WTC11 (cell line): ENCODE measurements at regions not wholly inside any gene's neighbourhood (a gene's known extent, or its start where the extent isn't known, plus 50 kb on each side); places are given as distances from the start of the nearest gene placed in this dataset.

Experiments used
- ATAC-seq: fragments of 200-7000 bp; cut with Tn5 transposase; 2 replicates; pipeline ENCODE4 v1.10.0; 2021; ENCODE audit warnings: mild to moderate bottlenecking, moderate library complexity
- CTCF ChIA-PET: fragments of 300-600 bp; sonication (Branson Sonifier 250); formaldehyde crosslinking; loops from one replicate; lab custom pipeline; 2021; ENCODE audit warnings: antibody characterized with exemption; lab: Charles Lee
- POLR2A ChIA-PET: fragments of 350-600 bp; sonication (Branson Sonifier 250); formaldehyde crosslinking; loops from one replicate; lab custom pipeline; 2021; ENCODE audit warnings: antibody characterized with exemption; lab: Charles Lee
- DNase-seq: peaks from one replicate; pipeline ENCODE4 v3.0.0; 2021; ENCODE audit warnings: low spot score
- H3K27ac Mint-ChIP-seq: 2 replicates; pipeline ENCODE4 v1.8.0; 2021; ENCODE audit warnings: mixed read lengths
- H3K27me3 Mint-ChIP-seq: 2 replicates; pipeline ENCODE4 v1.8.0; 2021; ENCODE audit warnings: low read depth, mild to moderate bottlenecking, moderate library complexity, mixed read lengths
- H3K36me3 Mint-ChIP-seq: 2 replicates; pipeline ENCODE4 v1.8.0; 2021; ENCODE audit warnings: mixed read lengths
- H3K4me1 Mint-ChIP-seq: 2 replicates; pipeline ENCODE4 v1.8.0; 2022; ENCODE audit warnings: mixed read lengths
- H3K4me3 Mint-ChIP-seq: 2 replicates; pipeline ENCODE4 v1.8.0; 2021; ENCODE audit warnings: mild to moderate bottlenecking, moderate library complexity, mixed read lengths
- H3K9me3 Mint-ChIP-seq: 2 replicates; pipeline ENCODE4 v1.8.0; 2021; ENCODE audit warnings: mixed read lengths
- EMX1 ChIP-seq: fragments of 250-450 bp; sonication (Bioruptor Pico); IDR thresholded peaks from 2 replicates; pipeline ENCODE4 v1.8.0; 2021; ENCODE audit warnings: mild to moderate bottlenecking
- ERG ChIP-seq: fragments of 250-450 bp; sonication (Bioruptor Pico); IDR thresholded peaks from 2 replicates; pipeline ENCODE4 v1.8.0; 2021; ENCODE audit warnings: mild to moderate bottlenecking
- ETV6 ChIP-seq: sonication (generic); formaldehyde crosslinking; IDR thresholded peaks from 2 replicates; pipeline ENCODE4 v1.8.1; 2022; ENCODE audit warnings: mild to moderate bottlenecking, missing genetic modification reagents
- GABPB1 ChIP-seq: sonication (generic); formaldehyde crosslinking; IDR thresholded peaks from 2 replicates; pipeline ENCODE4 v1.8.1; 2023; ENCODE audit warnings: mild to moderate bottlenecking, missing genetic modification reagents
- GTF2I ChIP-seq: fragments of 250-450 bp; sonication (Bioruptor Pico); conservative IDR thresholded peaks from 2 replicates; pipeline ENCODE4 v1.4.0; 2021; ENCODE audit warnings: mild to moderate bottlenecking
- HMGXB4 ChIP-seq: sonication (generic); formaldehyde crosslinking; IDR thresholded peaks from 2 replicates; pipeline ENCODE4 v1.8.1; 2023; ENCODE audit warnings: mild to moderate bottlenecking, moderate library complexity, missing genetic modification reagents
- IRF2 ChIP-seq: sonication (generic); formaldehyde crosslinking; IDR thresholded peaks from 2 replicates; pipeline ENCODE4 v1.8.0; 2022; ENCODE audit warnings: low read depth, missing genetic modification reagents, borderline replicate concordance
- JUN ChIP-seq: sonication (generic); formaldehyde crosslinking; IDR thresholded peaks from 2 replicates; pipeline ENCODE4 v1.8.0; 2023; ENCODE audit warnings: mild to moderate bottlenecking, missing genetic modification reagents
- MYBL2 ChIP-seq: sonication (generic); formaldehyde crosslinking; IDR thresholded peaks from 2 replicates; pipeline ENCODE4 v1.8.1; 2023; ENCODE audit warnings: mild to moderate bottlenecking, moderate library complexity, missing genetic modification reagents
- NFYB ChIP-seq: sonication (generic); formaldehyde crosslinking; conservative IDR thresholded peaks from 2 replicates; pipeline ENCODE4 v1.8.0; 2022; ENCODE audit warnings: low read depth, missing genetic modification reagents
- TEAD1 ChIP-seq: sonication (generic); formaldehyde crosslinking; IDR thresholded peaks from 2 replicates; pipeline ENCODE4 v1.8.0; 2022; ENCODE audit warnings: mild to moderate bottlenecking, missing genetic modification reagents
- TEAD4 ChIP-seq: sonication (generic); formaldehyde crosslinking; IDR thresholded peaks from 2 replicates; pipeline ENCODE4 v1.8.0; 2022; ENCODE audit warnings: mild to moderate bottlenecking, missing genetic modification reagents
- USF1 ChIP-seq: sonication (generic); formaldehyde crosslinking; IDR thresholded peaks from 2 replicates; pipeline ENCODE4 v1.8.0; 2022; ENCODE audit warnings: mild to moderate bottlenecking, missing genetic modification reagents
- ZNF232 ChIP-seq: sonication (generic); formaldehyde crosslinking; IDR thresholded peaks from 2 replicates; pipeline ENCODE4 v1.8.0; 2022; ENCODE audit warnings: mild to moderate bottlenecking, missing genetic modification reagents
- ZNF317 ChIP-seq: sonication (generic); formaldehyde crosslinking; IDR thresholded peaks from 2 replicates; pipeline ENCODE4 v1.8.1; 2023; ENCODE audit warnings: low read depth, mild to moderate bottlenecking, moderate library complexity, missing genetic modification reagents, borderline replicate concordance
- ZNF425 ChIP-seq: fragments of 250-450 bp; sonication (Bioruptor Pico); conservative IDR thresholded peaks from 2 replicates; pipeline ENCODE4 v1.9.0; 2021; ENCODE audit warnings: mild to moderate bottlenecking
- ZNF671 ChIP-seq: fragments of 250-450 bp; sonication (Bioruptor Pico); IDR thresholded peaks from 2 replicates; pipeline ENCODE4 v1.8.0; 2021; ENCODE audit warnings: mild to moderate bottlenecking
- TF ChIP-seq, protein P1 (sequence below): sonication (generic); formaldehyde crosslinking; conservative IDR thresholded peaks from 2 replicates; pipeline ENCODE4 v1.8.1; 2023; ENCODE audit warnings: mild to moderate bottlenecking, low read depth, missing genetic modification reagents, moderate library complexity
- TF ChIP-seq, protein P2 (sequence below): sonication (generic); formaldehyde crosslinking; conservative IDR thresholded peaks from 2 replicates; pipeline ENCODE4 v1.8.1; 2022; ENCODE audit warnings: mild to moderate bottlenecking, missing genetic modification reagents
- TF ChIP-seq, protein P3 (sequence below): sonication (generic); formaldehyde crosslinking; IDR thresholded peaks from 2 replicates; pipeline ENCODE4 v1.8.1; 2022; ENCODE audit warnings: mild to moderate bottlenecking, missing genetic modification reagents, moderate library complexity, borderline replicate concordance
- TF ChIP-seq, protein P4 (sequence below): fragments of 250-450 bp; sonication (Bioruptor Pico); IDR thresholded peaks from 2 replicates; pipeline ENCODE4 v1.9.0; 2021; ENCODE audit warnings: moderate library complexity, mild to moderate bottlenecking, inconsistent platforms, borderline replicate concordance
- TF ChIP-seq, protein P5 (sequence below): sonication (generic); formaldehyde crosslinking; IDR thresholded peaks from 2 replicates; pipeline ENCODE4 v1.8.0; 2023; ENCODE audit warnings: missing genetic modification reagents

- TF ChIP-seq TEAD4 = no peak
- no peak for TF ChIP-seq USF1 (CRISPR knock-in tag)
- TF ChIP-seq ZNF232 (CRISPR knock-in tag) = no peak
- TF ChIP-seq, protein P1, sequence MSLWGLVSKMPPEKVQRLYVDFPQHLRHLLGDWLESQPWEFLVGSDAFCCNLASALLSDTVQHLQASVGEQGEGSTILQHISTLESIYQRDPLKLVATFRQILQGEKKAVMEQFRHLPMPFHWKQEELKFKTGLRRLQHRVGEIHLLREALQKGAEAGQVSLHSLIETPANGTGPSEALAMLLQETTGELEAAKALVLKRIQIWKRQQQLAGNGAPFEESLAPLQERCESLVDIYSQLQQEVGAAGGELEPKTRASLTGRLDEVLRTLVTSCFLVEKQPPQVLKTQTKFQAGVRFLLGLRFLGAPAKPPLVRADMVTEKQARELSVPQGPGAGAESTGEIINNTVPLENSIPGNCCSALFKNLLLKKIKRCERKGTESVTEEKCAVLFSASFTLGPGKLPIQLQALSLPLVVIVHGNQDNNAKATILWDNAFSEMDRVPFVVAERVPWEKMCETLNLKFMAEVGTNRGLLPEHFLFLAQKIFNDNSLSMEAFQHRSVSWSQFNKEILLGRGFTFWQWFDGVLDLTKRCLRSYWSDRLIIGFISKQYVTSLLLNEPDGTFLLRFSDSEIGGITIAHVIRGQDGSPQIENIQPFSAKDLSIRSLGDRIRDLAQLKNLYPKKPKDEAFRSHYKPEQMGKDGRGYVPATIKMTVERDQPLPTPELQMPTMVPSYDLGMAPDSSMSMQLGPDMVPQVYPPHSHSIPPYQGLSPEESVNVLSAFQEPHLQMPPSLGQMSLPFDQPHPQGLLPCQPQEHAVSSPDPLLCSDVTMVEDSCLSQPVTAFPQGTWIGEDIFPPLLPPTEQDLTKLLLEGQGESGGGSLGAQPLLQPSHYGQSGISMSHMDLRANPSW (CRISPR knock-in tag) = no peak
- TF ChIP-seq, protein P2, sequence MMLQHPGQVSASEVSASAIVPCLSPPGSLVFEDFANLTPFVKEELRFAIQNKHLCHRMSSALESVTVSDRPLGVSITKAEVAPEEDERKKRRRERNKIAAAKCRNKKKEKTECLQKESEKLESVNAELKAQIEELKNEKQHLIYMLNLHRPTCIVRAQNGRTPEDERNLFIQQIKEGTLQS (CRISPR knock-in tag) = no peak
- no peak for TF ChIP-seq JUN
- TF ChIP-seq ZNF425 (CRISPR knock-in tag) = no peak
- TF ChIP-seq MYBL2 (CRISPR knock-in tag) = no peak
- TF ChIP-seq ZNF317 = no peak
Observed at GRCh38 chr5:24059006-24059405, 551.6 kb downstream of the PRDM9 start (continued).

DNA sequence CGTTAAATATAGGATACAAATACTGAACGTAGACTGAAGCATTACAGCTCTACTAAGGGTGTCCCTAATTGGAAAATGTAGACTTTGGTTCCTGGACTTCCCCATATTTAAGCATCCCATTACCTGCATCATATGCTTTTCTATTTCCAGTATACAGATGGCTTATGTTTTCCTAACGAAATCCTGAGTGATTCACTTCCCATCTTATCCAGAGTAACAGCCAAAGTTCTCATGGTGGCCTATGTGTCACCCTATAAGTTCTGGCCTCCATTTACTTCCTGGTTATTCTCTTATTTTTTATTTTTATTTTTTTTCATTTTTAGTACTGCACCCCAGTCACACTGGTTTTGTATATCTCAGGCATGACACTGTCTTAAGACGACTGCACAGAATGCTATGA lies 552.3 kb downstream of the PRDM9 start:
- ChIA-PET POLR2A (no interaction called here), CTCF (no interaction called here)
- H3K9me3 Mint-ChIP-seq = peaks cover 16% of the 10 kb centered on the region; the same call in 1 of the 2 replicates
- H3K36me3 Mint-ChIP-seq = no peaks in the 10 kb centered on the region
- DNase-seq = no peak
- H3K4me3 Mint-ChIP-seq = no peak overlapping the region
- ATAC-seq = no peak
- H3K27me3 Mint-ChIP-seq = no peaks in the 10 kb centered on the region
- no peak for TF ChIP-seq ETV6 (CRISPR knock-in tag)
- TF ChIP-seq GABPB1 (CRISPR knock-in tag) = no peak
- no peak for TF ChIP-seq NFYB
- no peak for TF ChIP-seq IRF2 (CRISPR knock-in tag)
- TF ChIP-seq, protein P3, sequence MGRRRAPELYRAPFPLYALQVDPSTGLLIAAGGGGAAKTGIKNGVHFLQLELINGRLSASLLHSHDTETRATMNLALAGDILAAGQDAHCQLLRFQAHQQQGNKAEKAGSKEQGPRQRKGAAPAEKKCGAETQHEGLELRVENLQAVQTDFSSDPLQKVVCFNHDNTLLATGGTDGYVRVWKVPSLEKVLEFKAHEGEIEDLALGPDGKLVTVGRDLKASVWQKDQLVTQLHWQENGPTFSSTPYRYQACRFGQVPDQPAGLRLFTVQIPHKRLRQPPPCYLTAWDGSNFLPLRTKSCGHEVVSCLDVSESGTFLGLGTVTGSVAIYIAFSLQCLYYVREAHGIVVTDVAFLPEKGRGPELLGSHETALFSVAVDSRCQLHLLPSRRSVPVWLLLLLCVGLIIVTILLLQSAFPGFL (CRISPR knock-in tag) = no peak
- TF ChIP-seq TEAD1 (CRISPR knock-in tag) = no peak
- TF ChIP-seq, protein P4, sequence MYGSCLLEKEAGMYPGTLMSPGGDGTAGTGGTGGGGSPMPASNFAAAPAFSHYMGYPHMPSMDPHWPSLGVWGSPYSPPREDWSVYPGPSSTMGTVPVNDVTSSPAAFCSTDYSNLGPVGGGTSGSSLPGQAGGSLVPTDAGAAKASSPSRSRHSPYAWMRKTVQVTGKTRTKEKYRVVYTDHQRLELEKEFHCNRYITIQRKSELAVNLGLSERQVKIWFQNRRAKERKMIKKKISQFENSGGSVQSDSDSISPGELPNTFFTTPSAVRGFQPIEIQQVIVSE (CRISPR knock-in tag) = no peak
- TF ChIP-seq HMGXB4 (CRISPR knock-in tag) = no peak
- TF ChIP-seq ERG (CRISPR knock-in tag) = no peak
- TF ChIP-seq EMX1 (CRISPR knock-in tag) = no peak
- TF ChIP-seq GTF2I (CRISPR knock-in tag) = no peak
- no peak for TF ChIP-seq ZNF317
- no peak for TF ChIP-seq ZNF671 (CRISPR knock-in tag)
- TF ChIP-seq, protein P5, sequence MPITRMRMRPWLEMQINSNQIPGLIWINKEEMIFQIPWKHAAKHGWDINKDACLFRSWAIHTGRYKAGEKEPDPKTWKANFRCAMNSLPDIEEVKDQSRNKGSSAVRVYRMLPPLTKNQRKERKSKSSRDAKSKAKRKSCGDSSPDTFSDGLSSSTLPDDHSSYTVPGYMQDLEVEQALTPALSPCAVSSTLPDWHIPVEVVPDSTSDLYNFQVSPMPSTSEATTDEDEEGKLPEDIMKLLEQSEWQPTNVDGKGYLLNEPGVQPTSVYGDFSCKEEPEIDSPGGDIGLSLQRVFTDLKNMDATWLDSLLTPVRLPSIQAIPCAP (CRISPR knock-in tag) = no peak
- H3K4me1 Mint-ChIP-seq = no peaks in the 10 kb centered on the region
- H3K27ac Mint-ChIP-seq = no peak overlapping the region
